K562 (cell line): ENCODE measurements at regions not wholly inside any gene's neighbourhood (a gene's known extent, or its start where the extent isn't known, plus 50 kb on each side); places are given as distances from the start of the nearest gene placed in this dataset.
A peak's percentile ranks its signal among the peaks of the same experiment; 100 is the strongest.
"Not testable (repeated sequence)": the region's sequence is repeated elsewhere in the genome, so short reads cannot be mapped to it uniquely, and the experiment has no call there.

Experiments
- ATAC-seq: fragments of 200-7000 bp; cut with Tn5 transposase; 3 replicates; pipeline ENCODE4 v1.9.1; 2020; ENCODE audit warnings: moderate library complexity
- BruUV-seq: library from RNA; stranded (reverse); fragments of 400-500 nt; replicated peaks from 2 replicates; lab custom pipeline; 2021; lab: Mats Ljungman, UMichigan
- CTCF ChIA-PET: fragments of 300-600 bp; formaldehyde crosslinking; extraction: SDS; loops from one replicate; lab custom pipeline; 2021; ENCODE audit warnings: low intra/inter-chr PET ratio; lab: Yijun Ruan, JAX
- POLR2A ChIA-PET: fragments of 300-600, 350-650 bp; sonication (Branson Sonifier 250); formaldehyde crosslinking; extraction: SDS; loops from one replicate; lab custom pipeline; 2021; ENCODE audit warnings: antibody characterized with exemption, inconsistent platforms; lab: Yijun Ruan, JAX
- DNase-seq, 4 experiments: peaks; one replicate each; pipeline versions ENCODE4 v3.0.0 to v3.0.0-alpha.2; 2011 to 2018; ENCODE audit warnings: low spot score in 3 of 4, mixed read lengths in 3 of 4; ENCODE audit errors: extremely low read depth in 1 of 4
- FAIRE-seq: peaks from 2 replicates; lab custom pipeline; 2011; peaks lifted over from hg19 to GRCh38; lab: Jason Lieb, UNC
- H2AFZ ChIP-seq: 2 replicates; pipeline ENCODE4 v1.6.0; 2011; ENCODE audit warnings: low read depth, low read length, control low read depth, inconsistent platforms
- H3K27ac ChIP-seq: fragments of 200-600 bp; 3 replicates; pipeline ENCODE4 v1.8.0; 2011; ENCODE audit warnings: low read depth, mild to moderate bottlenecking, control low read depth, inconsistent platforms, low read length, moderate library complexity, mixed read lengths; ENCODE audit errors: extremely low read depth
- H3K27me3 ChIP-seq, 2 experiments: fragments of 300-600 bp in 1 of 2; 2 replicates in 1 of 2; 3 replicates in 1 of 2; pipeline versions ENCODE4 v1.6.0 to v1.8.0; 2011; ENCODE audit warnings: inconsistent platforms in 2 of 2, low read length in 2 of 2, mild to moderate bottlenecking in 1 of 2, mixed read lengths in 1 of 2, moderate library complexity in 1 of 2; ENCODE audit not compliant: control insufficient read depth in 2 of 2, insufficient read depth in 2 of 2
- H3K36me3 ChIP-seq: fragments of 300-600 bp; 3 replicates; pipeline ENCODE4 v1.8.0; 2011; ENCODE audit warnings: mild to moderate bottlenecking, low read length, inconsistent platforms; ENCODE audit not compliant: control insufficient read depth, insufficient read depth
- H3K4me1 ChIP-seq, 2 experiments: fragments of 200-600 bp in 1 of 2; replicated peaks in 1 of 2; 2 replicates in 1 of 2; 3 replicates in 1 of 2; pipeline versions ENCODE4 v1.5.1 to v1.8.0; 2011; ENCODE audit warnings: inconsistent platforms in 2 of 2, low read length in 2 of 2, mild to moderate bottlenecking in 1 of 2, mixed read lengths in 1 of 2, moderate library complexity in 1 of 2; ENCODE audit not compliant: control insufficient read depth in 2 of 2, insufficient read depth in 2 of 2
- H3K4me2 ChIP-seq: 2 replicates; pipeline ENCODE4 v1.6.1; 2011; ENCODE audit warnings: low read length, control low read depth, inconsistent platforms, mixed read lengths; ENCODE audit not compliant: insufficient read depth
- H3K4me3 ChIP-seq: fragments of 200-600 bp; sonication (generic), shearing (Covaris generic); 2 replicates; pipeline ENCODE4 v1.5.1; 2016; ENCODE audit warnings: control low read depth, inconsistent platforms
- H3K79me2 ChIP-seq: fragments of 200-600 bp; 3 replicates; pipeline ENCODE4 v1.8.0; 2011; ENCODE audit warnings: low read length, inconsistent platforms; ENCODE audit not compliant: control insufficient read depth, insufficient read depth
- H3K9ac ChIP-seq, 2 experiments: 2 replicates each; pipeline versions ENCODE4 v1.6.0 to v1.6.1; 2011; ENCODE audit warnings: low read depth in 2 of 2, low read length in 2 of 2, control low read depth in 1 of 2, inconsistent platforms in 1 of 2, mild to moderate bottlenecking in 1 of 2, mixed read lengths in 1 of 2; ENCODE audit not compliant: insufficient read depth in 1 of 2
- H3K9me1 ChIP-seq: one replicate; pipeline ENCODE4 v1.6.0; 2011; ENCODE audit warnings: inconsistent platforms, mild to moderate bottlenecking, low read length, moderate library complexity; ENCODE audit not compliant: control insufficient read depth, insufficient read depth
- H3K9me3 ChIP-seq: replicated peaks from 2 replicates; pipeline ENCODE4 v1.5.1; 2011; ENCODE audit warnings: low read depth, low read length, inconsistent platforms; ENCODE audit not compliant: control insufficient read depth, insufficient read depth
- H4K20me1 ChIP-seq: replicated peaks from 2 replicates; pipeline ENCODE4 v1.6.1; 2011; ENCODE audit warnings: low read length, inconsistent platforms, mixed read lengths; ENCODE audit not compliant: control insufficient read depth, insufficient read depth
- EP400 ChIP-seq: fragments of 450-650 bp; IDR thresholded peaks from 2 replicates; pipeline ENCODE4 v1.6.1; 2017; ENCODE audit warnings: antibody characterized with exemption, mild to moderate bottlenecking, moderate library complexity
- ETV5 ChIP-seq: sonication (generic); formaldehyde crosslinking; IDR thresholded peaks from 2 replicates; pipeline ENCODE4 v1.4.0; 2020; ENCODE audit warnings: low read depth, mild to moderate bottlenecking, missing genetic modification reagents
- FOXA3 ChIP-seq, 2 experiments: fragments of 450-650 bp in 1 of 2; sonication (generic) in 1 of 2; formaldehyde crosslinking; IDR thresholded peaks in 1 of 2; conservative IDR thresholded peaks in 1 of 2; 2 replicates each; pipeline versions ENCODE4 v1.4.0 to v1.8.0; 2020 to 2022; ENCODE audit warnings: mild to moderate bottlenecking in 2 of 2, missing genetic modification reagents in 1 of 2
- GABPA ChIP-seq: fragments of 200-800 bp; sonication (Bioruptor generic); conservative IDR thresholded peaks from 2 replicates; pipeline ENCODE4 v1.6.1; 2016; ENCODE audit warnings: low read depth, missing genetic modification characterization, missing compliant biosample characterization
- L3MBTL2 ChIP-seq: fragments of 450-650 bp; IDR thresholded peaks from 2 replicates; pipeline ENCODE4 v1.6.1; 2016; ENCODE audit warnings: mild to moderate bottlenecking, moderate library complexity
- NR2C1 ChIP-seq, 2 experiments: fragments of 450-650 bp; IDR thresholded peaks; 2 replicates each; pipeline ENCODE4 v1.6.1; 2017; ENCODE audit warnings: mild to moderate bottlenecking in 2 of 2, antibody characterized with exemption in 1 of 2, inconsistent platforms in 1 of 2, missing compliant biosample characterization in 1 of 2, missing genetic modification characterization in 1 of 2
- PKNOX1 ChIP-seq: fragments of 450-650 bp; IDR thresholded peaks from 2 replicates; pipeline ENCODE4 v1.6.1; 2016
- RBFOX2 ChIP-seq: fragments of 200-400 bp; formaldehyde crosslinking; IDR thresholded peaks from 2 replicates; pipeline ENCODE4 v1.6.1; 2017; ENCODE audit warnings: low read depth, mild to moderate bottlenecking, low read length, moderate library complexity
- ZBTB40 ChIP-seq, 2 experiments: fragments of 450-650 bp in 1 of 2; sonication (generic) in 1 of 2; formaldehyde crosslinking in 1 of 2; IDR thresholded peaks; 2 replicates each; pipeline versions ENCODE4 v1.7.1 to v1.9.0; 2016 to 2022; ENCODE audit warnings: inconsistent platforms in 1 of 2, mild to moderate bottlenecking in 1 of 2, missing genetic modification reagents in 1 of 2
- WGBS: fragments of 100-300 bp; shearing (Covaris generic); methylation state at CpG from one replicate; pipeline ENCODE4 v1.1.6; 2016; ENCODE audit warnings: low coverage, mixed read lengths; ENCODE audit not compliant: insufficient coverage; ENCODE audit errors: missing lambda C conversion rate; 5-methylcytosine and 5-hydroxymethylcytosine counted together
- in situ Hi-C: fragments of 300-500 bp; cut with MboI; formaldehyde crosslinking; loops from 4 replicates; pipeline ENCODE4 v1.15.0; 2018; ENCODE audit warnings: inconsistent platforms, mixed read lengths
- intact Hi-C: fragments of 100-400 bp; cut with micrococcal nuclease; formaldehyde crosslinking; loops from 2 replicates; pipeline ENCODE4 v1.14.2; 2022

- peak overlapping the region; percentile 22 for H3K4me3 ChIP-seq
- ATAC-seq, result peak; percentile 55; the same call in 1 of the 3 replicates
- CTCF ChIA-PET; in situ Hi-C loops; H3K4me1 ChIP-seq; H3K27me3 ChIP-seq; H2AFZ ChIP-seq; POLR2A ChIA-PET; H3K9me3 ChIP-seq; FAIRE-seq; H3K4me2 ChIP-seq; H3K36me3 ChIP-seq; H3K9me1 ChIP-seq; H4K20me1 ChIP-seq; intact Hi-C loops; TF ChIP-seq ZBTB40 (CRISPR knock-in tag; IDR thresholded peaks at IDR 0.05): not testable (repeated sequence)
- DNase-seq, result peak in 1 of 4 experiments; percentile 9
- peak overlapping the region; percentile 57; the same call in 2 of the 3 replicates for H3K27ac ChIP-seq
- peaks cover 20% of the 10 kb centered on the region for H3K79me2 ChIP-seq
- TSS peak; percentile 49 for BruUV-seq
- WGBS, result 2% methylated on average over 9 of the region's 30 CpGs
- peak overlapping the region in 1 of 2 experiments; percentile 49; a peak in 2 of 4 replicates for H3K9ac ChIP-seq
- peak; percentile 81 for TF ChIP-seq ZBTB40 (IDR thresholded peaks at IDR 0.05)
- peak; percentile 89 for TF ChIP-seq NR2C1 (IDR thresholded peaks at IDR 0.05)
- peak; percentile 96 for TF ChIP-seq NR2C1 (tag; IDR thresholded peaks at IDR 0.05)
- peak; percentile 64 for TF ChIP-seq EP400
- TF ChIP-seq RBFOX2, result peak; percentile 44
- TF ChIP-seq GABPA (tag), result peak; percentile 61
- peak in 1 of 2 experiments; percentile 17; a peak in 1 of 4 replicates for TF ChIP-seq FOXA3 (CRISPR knock-in tag; conservative IDR thresholded peaks at IDR 0.05 in 1 of 2, IDR thresholded peaks at IDR 0.05 in 1 of 2)
- peak; percentile 92 for TF ChIP-seq ETV5 (CRISPR knock-in tag)
- TF ChIP-seq L3MBTL2, result peak; percentile 60; the same call in 1 of the 2 replicates
- peak; percentile 82 for TF ChIP-seq PKNOX1
Observed at GRCh38 chr14:27672811-27673737, 1075.2 kb upstream of the NOVA1 start.
